ENCODE measurements at regions not wholly inside any gene's neighbourhood (a gene's known extent, or its start where the extent isn't known, plus 50 kb on each side); places are given as distances from the start of the nearest gene placed in this dataset.

- in situ Hi-C loops (cut with MboI; ENCODE audit: low pct_unique_long_range_greater_than_20kb, low sequenced_read_pairs, unreplicated experiment), result no loop called here
- TF ChIP-seq, protein P1, sequence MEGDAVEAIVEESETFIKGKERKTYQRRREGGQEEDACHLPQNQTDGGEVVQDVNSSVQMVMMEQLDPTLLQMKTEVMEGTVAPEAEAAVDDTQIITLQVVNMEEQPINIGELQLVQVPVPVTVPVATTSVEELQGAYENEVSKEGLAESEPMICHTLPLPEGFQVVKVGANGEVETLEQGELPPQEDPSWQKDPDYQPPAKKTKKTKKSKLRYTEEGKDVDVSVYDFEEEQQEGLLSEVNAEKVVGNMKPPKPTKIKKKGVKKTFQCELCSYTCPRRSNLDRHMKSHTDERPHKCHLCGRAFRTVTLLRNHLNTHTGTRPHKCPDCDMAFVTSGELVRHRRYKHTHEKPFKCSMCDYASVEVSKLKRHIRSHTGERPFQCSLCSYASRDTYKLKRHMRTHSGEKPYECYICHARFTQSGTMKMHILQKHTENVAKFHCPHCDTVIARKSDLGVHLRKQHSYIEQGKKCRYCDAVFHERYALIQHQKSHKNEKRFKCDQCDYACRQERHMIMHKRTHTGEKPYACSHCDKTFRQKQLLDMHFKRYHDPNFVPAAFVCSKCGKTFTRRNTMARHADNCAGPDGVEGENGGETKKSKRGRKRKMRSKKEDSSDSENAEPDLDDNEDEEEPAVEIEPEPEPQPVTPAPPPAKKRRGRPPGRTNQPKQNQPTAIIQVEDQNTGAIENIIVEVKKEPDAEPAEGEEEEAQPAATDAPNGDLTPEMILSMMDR (IDR thresholded peaks at IDR 0.05; ENCODE audit: extremely low read depth, insufficient read depth, missing control alignments), result no peak
- DNase-seq (ENCODE audit: low spot score), result no peak
Observed at GRCh38 chr10:8386781-8387180, 332.3 kb downstream of the GATA3 start.

- no peak for DNase-seq (ENCODE audit: low spot score)
- in situ Hi-C loops (cut with MboI; ENCODE audit: low pct_unique_long_range_greater_than_20kb, low sequenced_read_pairs, unreplicated experiment), result no loop called here
- TF ChIP-seq, protein P1 (IDR thresholded peaks at IDR 0.05; ENCODE audit: extremely low read depth, insufficient read depth, missing control alignments), result no peak
Observed at GRCh38 chr10:8389630-8390029, 335.1 kb downstream of the GATA3 start.

DNA sequence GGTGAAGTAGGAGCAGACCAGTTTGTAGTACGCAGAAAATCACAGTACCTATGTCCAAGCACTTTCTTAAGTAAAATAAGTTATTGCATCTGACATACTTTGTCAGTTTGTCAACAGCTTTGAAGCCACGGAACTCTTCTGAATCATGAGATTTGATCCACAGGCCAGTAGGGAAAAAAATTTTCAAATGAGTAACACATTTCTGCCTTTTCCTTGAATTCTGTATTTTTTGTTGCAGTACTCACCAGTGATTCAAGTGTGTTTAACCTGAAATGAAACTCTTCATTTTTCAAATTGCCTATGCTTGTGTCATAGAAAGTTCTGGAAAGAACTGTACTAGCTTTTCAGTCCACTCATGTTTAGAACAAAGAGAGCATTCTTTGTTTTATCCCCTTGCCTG, 337.7 kb downstream of the GATA3 start:
- TF ChIP-seq, protein P1 (IDR thresholded peaks at IDR 0.05; ENCODE audit: extremely low read depth, insufficient read depth, missing control alignments), result no peak
- DNase-seq (ENCODE audit: low spot score), result no peak
- in situ Hi-C loops (cut with MboI; ENCODE audit: low pct_unique_long_range_greater_than_20kb, low sequenced_read_pairs, unreplicated experiment), result no loop called here

GRCh38 chr10:8393531-8393930, 339.0 kb downstream of the GATA3 start:
- in situ Hi-C loops (cut with MboI; ENCODE audit: low pct_unique_long_range_greater_than_20kb, low sequenced_read_pairs, unreplicated experiment), result no loop called here
- DNase-seq (ENCODE audit: low spot score), result no peak
- TF ChIP-seq, protein P1 (IDR thresholded peaks at IDR 0.05; ENCODE audit: extremely low read depth, insufficient read depth, missing control alignments), result no peak

GRCh38 chr10:8396675-8397074, 342.2 kb downstream of the GATA3 start:
- no peak for DNase-seq (ENCODE audit: low spot score)
- TF ChIP-seq, protein P1 (IDR thresholded peaks at IDR 0.05; ENCODE audit: extremely low read depth, insufficient read depth, missing control alignments), result no peak
- in situ Hi-C loops (cut with MboI; ENCODE audit: low pct_unique_long_range_greater_than_20kb, low sequenced_read_pairs, unreplicated experiment), result no loop called here

GRCh38 chr10:8398771-8399170, 344.3 kb downstream of the GATA3 start:
- in situ Hi-C loops (cut with MboI; ENCODE audit: low pct_unique_long_range_greater_than_20kb, low sequenced_read_pairs, unreplicated experiment), result no loop called here
- no peak for DNase-seq (ENCODE audit: low spot score)
- TF ChIP-seq, protein P1 (IDR thresholded peaks at IDR 0.05; ENCODE audit: extremely low read depth, insufficient read depth, missing control alignments), result no peak

DNA sequence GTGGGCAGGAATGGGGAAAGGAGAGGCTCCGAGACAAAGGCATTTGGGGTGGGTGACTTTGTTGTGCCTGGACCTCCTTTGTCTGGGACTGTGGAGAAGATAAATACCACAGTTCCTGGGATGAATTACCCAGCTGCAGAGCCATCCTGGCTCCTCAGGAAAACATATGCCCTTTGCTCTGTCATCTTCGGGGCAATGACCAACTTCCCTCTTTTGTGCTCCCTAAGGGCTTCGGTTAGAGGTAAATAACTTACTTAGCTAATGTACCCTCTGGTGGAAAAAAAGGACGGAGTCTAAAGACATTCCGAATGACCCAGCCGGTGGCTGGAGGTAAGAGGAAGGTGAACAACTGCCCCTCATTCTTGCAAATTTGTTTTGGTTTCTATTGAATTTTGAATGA, 345.7 kb downstream of the GATA3 start:
- no peak for DNase-seq (ENCODE audit: low spot score)
- in situ Hi-C loops (cut with MboI; ENCODE audit: low pct_unique_long_range_greater_than_20kb, low sequenced_read_pairs, unreplicated experiment), result no loop called here
- TF ChIP-seq, protein P1 (IDR thresholded peaks at IDR 0.05; ENCODE audit: extremely low read depth, insufficient read depth, missing control alignments), result no peak

Data from GM13977 (cell line).